Breast epithelium (tissue), 3 donors: ENCODE measurements at regions not wholly inside any gene's neighbourhood (a gene's known extent, or its start where the extent isn't known, plus 50 kb on each side); places are given as distances from the start of the nearest gene placed in this dataset.

Experiments used
- CTCF ChIP-seq, 3 donors: fragments of 450-650 bp; IDR thresholded peaks; one replicate each; pipeline ENCODE4 v1.5.1; 2016 to 2017; ENCODE audit warnings: antibody characterized with exemption in 3 of 3, mild to moderate bottlenecking in 3 of 3, moderate library complexity in 3 of 3
- POLR2A ChIP-seq: fragments of 450-650 bp; IDR thresholded peaks from one replicate; pipeline ENCODE4 v1.6.1; 2016; ENCODE audit warnings: antibody characterized with exemption, mild to moderate bottlenecking, moderate library complexity
- POLR2AphosphoS5 ChIP-seq, 3 donors: sonication (generic); formaldehyde crosslinking; IDR thresholded peaks; one replicate each; pipeline ENCODE4 v1.6.1; 2017; ENCODE audit warnings: antibody characterized with exemption in 3 of 3

DNA sequence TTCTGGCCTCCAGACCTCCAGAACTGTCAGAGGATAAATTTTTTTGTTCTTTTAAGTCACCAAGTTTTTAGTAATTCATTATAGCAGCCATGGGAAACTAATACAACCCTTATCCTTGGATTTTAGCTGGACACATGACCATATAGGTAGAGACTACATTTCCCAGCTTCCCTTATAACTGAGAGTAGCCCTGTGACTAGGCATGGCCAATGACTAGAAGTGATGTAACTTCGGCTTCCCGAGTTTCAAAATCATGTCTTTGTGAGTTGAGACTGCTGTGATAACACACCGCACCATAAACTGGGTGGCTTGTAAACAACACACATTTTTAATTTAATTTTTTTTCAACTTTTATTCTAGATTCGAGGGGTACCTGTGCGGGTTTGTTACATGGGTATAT, 134.0 kb upstream of the SERTAD2 start:
- TF ChIP-seq CTCF (IDR thresholded peaks at IDR 0.05) (no peak), POLR2A (no peak), POLR2AphosphoS5 (IDR thresholded peaks at IDR 0.05) (no peak)
